DND-41 (cell line): ENCODE measurements at regions not wholly inside any gene's neighbourhood (a gene's known extent, or its start where the extent isn't known, plus 50 kb on each side); places are given as distances from the start of the nearest gene placed in this dataset.

Experiments
- ATAC-seq: fragments of 200-7000 bp; cut with Tn5 transposase; 3 replicates; pipeline ENCODE4 v1.9.1; 2021; ENCODE audit warnings: low read depth; ENCODE audit not compliant: insufficient read depth
- DNase-seq: peaks from one replicate; pipeline ENCODE4 v3.0.0-alpha.2; 2020
- H2AFZ ChIP-seq: 2 replicates; pipeline ENCODE4 v1.6.0; 2012; ENCODE audit warnings: low read depth, low read length
- H3K27ac ChIP-seq: 2 replicates; pipeline ENCODE4 v1.5.1; 2012; ENCODE audit warnings: low read length, inconsistent platforms
- H3K27me3 ChIP-seq: fragments of 200-600 bp; sonication (generic); 2 replicates; pipeline ENCODE4 v1.6.0; 2012; ENCODE audit warnings: low read length, mild to moderate bottlenecking, inconsistent platforms; ENCODE audit not compliant: insufficient read depth, poor library complexity
- H3K36me3 ChIP-seq: 2 replicates; pipeline ENCODE4 v1.5.1; 2012; ENCODE audit warnings: low read length, inconsistent platforms; ENCODE audit not compliant: insufficient read depth
- H3K4me1 ChIP-seq: 2 replicates; pipeline ENCODE4 v1.5.1; 2012; ENCODE audit warnings: mild to moderate bottlenecking, low read length; ENCODE audit not compliant: insufficient read depth
- H3K4me2 ChIP-seq: 2 replicates; pipeline ENCODE4 v1.6.0; 2012; ENCODE audit warnings: mild to moderate bottlenecking, moderate library complexity, low read length, inconsistent platforms; ENCODE audit not compliant: insufficient read depth
- H3K4me3 ChIP-seq, 2 experiments: fragments of 200-600 bp in 1 of 2; shearing (Covaris generic) in 1 of 2; 2 replicates each; pipeline ENCODE4 v1.5.1; 2012 to 2016; ENCODE audit warnings: inconsistent platforms in 2 of 2, low read length in 2 of 2, mild to moderate bottlenecking in 2 of 2, low read depth in 1 of 2, moderate library complexity in 1 of 2
- H3K79me2 ChIP-seq: 2 replicates; pipeline ENCODE4 v1.6.0; 2012; ENCODE audit warnings: low read length, inconsistent platforms; ENCODE audit not compliant: insufficient read depth
- H3K9ac ChIP-seq: 2 replicates; pipeline ENCODE4 v1.6.0; 2012; ENCODE audit warnings: low read depth, mild to moderate bottlenecking, inconsistent platforms, low read length, moderate library complexity
- H3K9me3 ChIP-seq: 2 replicates; pipeline ENCODE4 v1.5.1; 2012; ENCODE audit warnings: low read length, moderate library complexity, mild to moderate bottlenecking, inconsistent platforms; ENCODE audit not compliant: insufficient read depth, severe bottlenecking
- H4K20me1 ChIP-seq: 2 replicates; pipeline ENCODE4 v1.6.0; 2012; ENCODE audit warnings: low read length; ENCODE audit not compliant: insufficient read depth
- CTCF ChIP-seq: IDR thresholded peaks from 2 replicates; pipeline ENCODE4 v1.5.1; 2012; ENCODE audit warnings: borderline replicate concordance, low read length, moderate library complexity, mild to moderate bottlenecking; ENCODE audit not compliant: poor library complexity, severe bottlenecking; ENCODE audit errors: extremely low read depth
- EZH2 ChIP-seq: IDR thresholded peaks from 3 replicates; pipeline ENCODE4 v1.6.1; 2012; ENCODE audit warnings: borderline replicate concordance, low read depth, mild to moderate bottlenecking, moderate library complexity, low read length, inconsistent platforms; ENCODE audit not compliant: severe bottlenecking

GRCh38 chr6:11659757-11660156 is 118.8 kb downstream of the ADTRP start:
- H2AFZ ChIP-seq: no peak overlapping the region
- peaks cover 21% of the 10 kb centered on the region for H3K27me3 ChIP-seq
- no peaks in the 10 kb centered on the region for H4K20me1 ChIP-seq
- DNase-seq: no peak
- peaks cover 6% of the 10 kb centered on the region; the same call in 1 of the 2 replicates for H3K4me1 ChIP-seq
- TF ChIP-seq EZH2 (no peak), CTCF (no peak)
- no peak overlapping the region for H3K9ac ChIP-seq
- H3K4me2 ChIP-seq: no peak overlapping the region
- no peaks in the 10 kb centered on the region for H3K36me3 ChIP-seq
- no peaks in the 10 kb centered on the region for H3K9me3 ChIP-seq
- H3K79me2 ChIP-seq: no peaks in the 10 kb centered on the region
- no peak overlapping the region for H3K4me3 ChIP-seq
- H3K27ac ChIP-seq: no peak overlapping the region
- ATAC-seq: no peak

- peaks cover 15% of the 10 kb centered on the region for H3K27me3 ChIP-seq
- H4K20me1 ChIP-seq: no peaks in the 10 kb centered on the region
- no peaks in the 10 kb centered on the region for H3K4me1 ChIP-seq
- no peak overlapping the region for H3K4me2 ChIP-seq
- H3K79me2 ChIP-seq: no peaks in the 10 kb centered on the region
- DNase-seq: no peak
- no peak overlapping the region for H2AFZ ChIP-seq
- H3K36me3 ChIP-seq: no peaks in the 10 kb centered on the region
- no peak for ATAC-seq
- no peak overlapping the region for H3K4me3 ChIP-seq
- H3K27ac ChIP-seq: no peak overlapping the region
- TF ChIP-seq EZH2: no peak
- TF ChIP-seq CTCF: no peak
- H3K9me3 ChIP-seq: no peaks in the 10 kb centered on the region
- no peak overlapping the region for H3K9ac ChIP-seq
Observed at GRCh38 chr6:11662323-11662722, 116.3 kb downstream of the ADTRP start.

- H3K9me3 ChIP-seq: no peaks in the 10 kb centered on the region
- no peak overlapping the region for H3K9ac ChIP-seq
- H4K20me1 ChIP-seq: no peaks in the 10 kb centered on the region
- TF ChIP-seq CTCF (no peak), EZH2 (no peak)
- peaks cover 8% of the 10 kb centered on the region for H3K27me3 ChIP-seq
- no peaks in the 10 kb centered on the region for H3K36me3 ChIP-seq
- H3K4me2 ChIP-seq: no peak overlapping the region
- H3K4me3 ChIP-seq: no peak overlapping the region
- no peaks in the 10 kb centered on the region for H3K79me2 ChIP-seq
- no peak overlapping the region for H3K27ac ChIP-seq
- no peak for ATAC-seq
- no peak for DNase-seq
- no peaks in the 10 kb centered on the region for H3K4me1 ChIP-seq
- H2AFZ ChIP-seq: no peak overlapping the region
Observed at GRCh38 chr6:11663519-11663918, 115.1 kb downstream of the ADTRP start.
